MM.1S (cell line): ENCODE measurements at regions not wholly inside any gene's neighbourhood (a gene's known extent, or its start where the extent isn't known, plus 50 kb on each side); places are given as distances from the start of the nearest gene placed in this dataset.

ENCODE experiments used
- CTCF ChIP-seq: fragments of 300-600 bp; sonication (generic); IDR thresholded peaks from 2 replicates; pipeline ENCODE4 v1.5.1; 2016; ENCODE audit warnings: antibody characterized with exemption, low read length, mixed read lengths
- EZH2 ChIP-seq: fragments of 300-600 bp; sonication (generic); optimal IDR thresholded peaks from 2 replicates; pipeline ENCODE3; 2017; ENCODE audit warnings: low read depth, mild to moderate bottlenecking, antibody characterized with exemption, low read length, mixed read lengths

GRCh38 chr12:46603776-46604456 is 221.9 kb downstream of the SLC38A4 start:
- no peak for TF ChIP-seq CTCF
- no peak for TF ChIP-seq EZH2
